Astrocyte of the cerebellum (primary cell): ENCODE measurements at regions not wholly inside any gene's neighbourhood (a gene's known extent, or its start where the extent isn't known, plus 50 kb on each side); places are given as distances from the start of the nearest gene placed in this dataset.

Source experiments
- DNase-seq: peaks from one replicate; pipeline ENCODE4 v3.0.0-alpha.2; 2011; ENCODE audit warnings: low read depth
- H3K4me3 ChIP-seq: 2 replicates; pipeline ENCODE4 v1.5.1; 2011; ENCODE audit warnings: mild to moderate bottlenecking, low read depth, low read length, moderate library complexity
- in situ Hi-C: cut with HindIII; loops from 2 replicates; pipeline ENCODE4 v1.10.0; 2017; ENCODE audit warnings: low sequenced_read_pairs
- TF ChIP-seq, protein P1 (sequence below): IDR thresholded peaks from 2 replicates; pipeline ENCODE4 v1.5.1; 2012; ENCODE audit warnings: low read length, low read depth, moderate library complexity, mild to moderate bottlenecking; ENCODE audit errors: missing control alignments

GRCh38 chr2:126602334-126602733 is 53.6 kb upstream of the GYPC start:
- no peak for DNase-seq
- in situ Hi-C loops: no loop called here
- TF ChIP-seq, protein P1, sequence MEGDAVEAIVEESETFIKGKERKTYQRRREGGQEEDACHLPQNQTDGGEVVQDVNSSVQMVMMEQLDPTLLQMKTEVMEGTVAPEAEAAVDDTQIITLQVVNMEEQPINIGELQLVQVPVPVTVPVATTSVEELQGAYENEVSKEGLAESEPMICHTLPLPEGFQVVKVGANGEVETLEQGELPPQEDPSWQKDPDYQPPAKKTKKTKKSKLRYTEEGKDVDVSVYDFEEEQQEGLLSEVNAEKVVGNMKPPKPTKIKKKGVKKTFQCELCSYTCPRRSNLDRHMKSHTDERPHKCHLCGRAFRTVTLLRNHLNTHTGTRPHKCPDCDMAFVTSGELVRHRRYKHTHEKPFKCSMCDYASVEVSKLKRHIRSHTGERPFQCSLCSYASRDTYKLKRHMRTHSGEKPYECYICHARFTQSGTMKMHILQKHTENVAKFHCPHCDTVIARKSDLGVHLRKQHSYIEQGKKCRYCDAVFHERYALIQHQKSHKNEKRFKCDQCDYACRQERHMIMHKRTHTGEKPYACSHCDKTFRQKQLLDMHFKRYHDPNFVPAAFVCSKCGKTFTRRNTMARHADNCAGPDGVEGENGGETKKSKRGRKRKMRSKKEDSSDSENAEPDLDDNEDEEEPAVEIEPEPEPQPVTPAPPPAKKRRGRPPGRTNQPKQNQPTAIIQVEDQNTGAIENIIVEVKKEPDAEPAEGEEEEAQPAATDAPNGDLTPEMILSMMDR: no peak
- H3K4me3 ChIP-seq: no peak overlapping the region
